Caco-2 (cell line): ENCODE measurements at regions not wholly inside any gene's neighbourhood (a gene's known extent, or its start where the extent isn't known, plus 50 kb on each side); places are given as distances from the start of the nearest gene placed in this dataset.

ENCODE experiments used
- BruUV-seq: library from RNA; stranded (reverse); fragments of 400-500 nt; replicated peaks from 2 replicates; lab custom pipeline; 2021; lab: Mats Ljungman, UMichigan
- CTCF ChIA-PET: fragments of 300-600 bp; sonication (Branson Sonifier 250); formaldehyde crosslinking; loops from one replicate; lab custom pipeline; 2022; ENCODE audit warnings: antibody characterized with exemption; lab: Charles Lee
- POLR2A ChIA-PET: fragments of 300-600 bp; sonication (Branson Sonifier 250); formaldehyde crosslinking; loops from one replicate; lab custom pipeline; 2022; ENCODE audit warnings: antibody characterized with exemption; lab: Charles Lee
- DNase-seq, 2 experiments: peaks; one replicate each; pipeline versions ENCODE4 v3.0.0 to v3.0.0-alpha.2; 2020 to 2022
- H3K27me3 ChIP-seq: replicated peaks from 2 replicates; pipeline ENCODE4 v1.6.0; 2011; ENCODE audit warnings: low read length; ENCODE audit not compliant: control insufficient read depth, insufficient read depth
- H3K36me3 ChIP-seq: 2 replicates; pipeline ENCODE4 v1.5.1; 2011; ENCODE audit warnings: low read length; ENCODE audit not compliant: control insufficient read depth, insufficient read depth
- H3K4me1 ChIP-seq: fragments of 250-450 bp; sonication (Bioruptor Pico); 2 replicates; pipeline ENCODE4 v1.5.1; 2020; ENCODE audit warnings: mild to moderate bottlenecking
- H3K4me3 ChIP-seq: 2 replicates; pipeline ENCODE4 v1.5.1; 2011; ENCODE audit warnings: low read depth, mild to moderate bottlenecking, control low read depth, low read length
- H3K9me3 ChIP-seq: fragments of 250-450 bp; sonication (Bioruptor Pico); 2 replicates; pipeline ENCODE4 v1.5.1; 2020; ENCODE audit warnings: mild to moderate bottlenecking, moderate library complexity
- H3K27ac Mint-ChIP-seq: one replicate; pipeline ENCODE4 v1.8.0; 2022; ENCODE audit warnings: mixed read lengths; ENCODE audit not compliant: unreplicated experiment
- H3K27me3 Mint-ChIP-seq: one replicate; pipeline ENCODE4 v1.8.0; 2022; ENCODE audit warnings: mixed read lengths; ENCODE audit not compliant: insufficient read depth, unreplicated experiment
- H3K36me3 Mint-ChIP-seq: one replicate; pipeline ENCODE4 v1.8.0; 2022; ENCODE audit warnings: mild to moderate bottlenecking, mixed read lengths; ENCODE audit not compliant: insufficient read depth, unreplicated experiment
- H3K4me1 Mint-ChIP-seq: one replicate; pipeline ENCODE4 v1.8.0; 2022; ENCODE audit warnings: low read depth, mixed read lengths; ENCODE audit not compliant: unreplicated experiment
- H3K4me3 Mint-ChIP-seq: one replicate; pipeline ENCODE4 v1.8.0; 2022; ENCODE audit warnings: mild to moderate bottlenecking, moderate library complexity, mixed read lengths; ENCODE audit not compliant: unreplicated experiment
- H3K9me3 Mint-ChIP-seq: one replicate; pipeline ENCODE4 v1.8.0; 2022; ENCODE audit warnings: mixed read lengths; ENCODE audit not compliant: unreplicated experiment
- intact Hi-C: fragments of 100-400 bp; cut with micrococcal nuclease; formaldehyde crosslinking; loops from one replicate; pipeline ENCODE4 v1.10.0; 2022; ENCODE audit not compliant: unreplicated experiment
- TF ChIP-seq, protein P1 (sequence below), 2 experiments: fragments of 200-600 bp in 1 of 2; IDR thresholded peaks; 1 replicate in 1 of 2; 2 replicates in 1 of 2; pipeline versions ENCODE4 v1.5.1 to v1.8.0; 2011 to 2022; ENCODE audit warnings: antibody characterized with exemption in 1 of 2, control low read depth in 1 of 2, inconsistent platforms in 1 of 2, low read depth in 1 of 2, low read length in 1 of 2, mild to moderate bottlenecking in 1 of 2, moderate library complexity in 1 of 2; ENCODE audit not compliant: insufficient read depth in 1 of 2, severe bottlenecking in 1 of 2, unreplicated experiment in 1 of 2

DNA sequence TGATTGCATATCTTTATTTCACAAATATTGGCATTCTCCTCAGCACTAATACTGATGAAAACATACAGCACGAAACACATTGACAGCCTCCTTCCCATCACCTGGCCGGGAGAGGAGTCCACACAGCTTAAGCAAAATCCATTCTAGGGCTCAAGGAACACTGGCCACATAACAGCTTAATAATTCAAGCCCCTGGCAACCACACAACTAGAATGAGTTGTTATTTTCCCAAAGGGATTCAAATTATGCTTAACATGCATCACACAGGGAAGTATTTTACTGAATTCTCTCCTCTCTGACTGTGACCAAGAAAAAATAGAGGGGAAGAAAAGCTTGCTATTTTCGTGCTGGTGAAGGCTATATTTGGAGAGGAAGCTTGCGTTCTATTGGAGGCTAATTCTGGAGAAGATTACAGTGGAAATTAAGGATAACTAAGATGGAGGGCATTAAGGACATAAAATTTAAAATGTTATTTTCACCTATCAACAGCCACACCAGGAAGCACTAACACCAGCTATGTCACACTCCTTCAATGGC, 198.5 kb downstream of the ADGRG6 start:
- Mint-ChIP-seq H3K27me3 (peaks cover 4% of the 10 kb centered on the region), H3K4me1 (no peaks in the 10 kb centered on the region), H3K27ac (no peak overlapping the region), H3K4me3 (no peak overlapping the region), H3K9me3 (peaks cover 27% of the 10 kb centered on the region), H3K36me3 (no peaks in the 10 kb centered on the region)
- ChIA-PET CTCF (interaction anchor here (0.7 kb wide), 1 partner anchor 25 kb away, joined by 3 read pairs; no protein-coding TSS in a partner anchor), POLR2A (no interaction called here)
- Histone ChIP-seq H3K27me3 (no peaks in the 10 kb centered on the region), H3K9me3 (0 out of 2 replicates have a peak, but pooled peaks cover 8% of the 10 kb centered on the region), H3K36me3 (no peaks in the 10 kb centered on the region), H3K4me1 (no peaks in the 10 kb centered on the region), H3K4me3 (no peak overlapping the region)
- BruUV-seq = no TSS peak
- TF ChIP-seq, protein P1, sequence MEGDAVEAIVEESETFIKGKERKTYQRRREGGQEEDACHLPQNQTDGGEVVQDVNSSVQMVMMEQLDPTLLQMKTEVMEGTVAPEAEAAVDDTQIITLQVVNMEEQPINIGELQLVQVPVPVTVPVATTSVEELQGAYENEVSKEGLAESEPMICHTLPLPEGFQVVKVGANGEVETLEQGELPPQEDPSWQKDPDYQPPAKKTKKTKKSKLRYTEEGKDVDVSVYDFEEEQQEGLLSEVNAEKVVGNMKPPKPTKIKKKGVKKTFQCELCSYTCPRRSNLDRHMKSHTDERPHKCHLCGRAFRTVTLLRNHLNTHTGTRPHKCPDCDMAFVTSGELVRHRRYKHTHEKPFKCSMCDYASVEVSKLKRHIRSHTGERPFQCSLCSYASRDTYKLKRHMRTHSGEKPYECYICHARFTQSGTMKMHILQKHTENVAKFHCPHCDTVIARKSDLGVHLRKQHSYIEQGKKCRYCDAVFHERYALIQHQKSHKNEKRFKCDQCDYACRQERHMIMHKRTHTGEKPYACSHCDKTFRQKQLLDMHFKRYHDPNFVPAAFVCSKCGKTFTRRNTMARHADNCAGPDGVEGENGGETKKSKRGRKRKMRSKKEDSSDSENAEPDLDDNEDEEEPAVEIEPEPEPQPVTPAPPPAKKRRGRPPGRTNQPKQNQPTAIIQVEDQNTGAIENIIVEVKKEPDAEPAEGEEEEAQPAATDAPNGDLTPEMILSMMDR (IDR thresholded peaks at IDR 0.05; ENCODE audit: insufficient read depth in 1 of 2, low read depth in 1 of 2, low read length in 1 of 2, severe bottlenecking in 1 of 2, unreplicated experiment in 1 of 2) = no peak
- intact Hi-C loops = no loop called here
- no peak for DNase-seq

DNA sequence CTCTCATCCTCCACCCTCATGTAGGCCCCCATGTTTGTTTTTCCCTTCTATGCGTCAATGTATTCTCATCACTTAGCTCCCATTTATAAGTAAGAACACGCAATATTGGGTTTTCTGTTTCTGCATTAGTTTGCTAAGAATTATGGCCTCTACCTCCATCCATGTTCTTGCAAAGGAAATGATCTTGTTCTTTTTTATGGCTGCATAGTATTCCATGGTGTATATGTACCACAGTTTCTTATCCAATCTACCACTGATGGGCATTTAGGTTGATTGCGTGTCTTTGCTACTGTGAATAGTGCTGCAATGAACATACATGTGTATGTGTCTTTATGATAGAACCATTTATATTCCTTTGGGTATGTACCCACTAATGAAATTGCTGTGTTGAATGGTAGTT, 200.0 kb downstream of the ADGRG6 start:
- TF ChIP-seq, protein P1 (IDR thresholded peaks at IDR 0.05; ENCODE audit: insufficient read depth in 1 of 2, low read depth in 1 of 2, low read length in 1 of 2, severe bottlenecking in 1 of 2, unreplicated experiment in 1 of 2) = no peak
- Mint-ChIP-seq H3K9me3 (peaks cover 27% of the 10 kb centered on the region), H3K4me1 (no peaks in the 10 kb centered on the region), H3K27me3 (peaks cover 2% of the 10 kb centered on the region), H3K36me3 (no peaks in the 10 kb centered on the region), H3K4me3 (no peak overlapping the region), H3K27ac (no peak overlapping the region)
- Histone ChIP-seq H3K4me1 (no peaks in the 10 kb centered on the region), H3K27me3 (no peaks in the 10 kb centered on the region), H3K36me3 (no peaks in the 10 kb centered on the region), H3K9me3 (0 out of 2 replicates have a peak, but pooled peaks cover 8% of the 10 kb centered on the region), H3K4me3 (no peak overlapping the region)
- intact Hi-C loops = no loop called here
- POLR2A ChIA-PET = no interaction called here
- CTCF ChIA-PET = no interaction called here
- no peak for DNase-seq
- no TSS peak for BruUV-seq

DNA sequence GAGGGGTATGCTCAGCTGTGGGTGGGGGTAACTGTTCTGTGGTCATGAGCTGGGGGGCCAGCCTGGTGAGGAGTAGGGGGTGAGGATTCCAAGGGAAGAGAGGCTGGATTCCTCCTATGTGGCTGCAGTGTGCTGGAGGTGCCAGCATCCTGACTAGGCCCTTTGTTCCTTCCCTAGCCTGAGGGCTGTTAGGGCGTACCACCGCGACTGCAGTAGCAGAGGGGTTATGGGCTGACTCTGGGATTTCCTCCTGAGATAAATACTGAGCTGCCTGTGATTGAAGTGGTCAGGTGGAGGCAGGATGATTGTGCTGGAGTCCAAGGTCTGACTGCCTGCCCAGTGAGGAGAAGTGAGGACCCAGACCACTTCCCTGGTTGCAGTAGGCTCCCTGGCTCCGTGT, 205.3 kb downstream of the ADGRG6 start:
- Mint-ChIP-seq H3K4me3 (no peak overlapping the region), H3K36me3 (no peaks in the 10 kb centered on the region), H3K9me3 (peaks cover 19% of the 10 kb centered on the region), H3K27me3 (peaks cover 2% of the 10 kb centered on the region), H3K27ac (no peak overlapping the region), H3K4me1 (no peaks in the 10 kb centered on the region)
- H3K9me3 ChIP-seq = 0 out of 2 replicates have a peak, but pooled peaks cover 4% of the 10 kb centered on the region
- POLR2A ChIA-PET = no interaction called here
- no peak for DNase-seq
- H3K4me1 ChIP-seq = no peaks in the 10 kb centered on the region
- intact Hi-C loops = no loop called here
- TF ChIP-seq, protein P1 (IDR thresholded peaks at IDR 0.05; ENCODE audit: insufficient read depth in 1 of 2, low read depth in 1 of 2, low read length in 1 of 2, severe bottlenecking in 1 of 2, unreplicated experiment in 1 of 2) = no peak
- H3K4me3 ChIP-seq = no peak overlapping the region
- no peaks in the 10 kb centered on the region for H3K36me3 ChIP-seq
- BruUV-seq = no TSS peak
- H3K27me3 ChIP-seq = no peaks in the 10 kb centered on the region
- CTCF ChIA-PET = no interaction called here
